K562 (cell line): ENCODE measurements at regions not wholly inside any gene's neighbourhood (a gene's known extent, or its start where the extent isn't known, plus 50 kb on each side); places are given as distances from the start of the nearest gene placed in this dataset.

ENCODE experiments used
- ARID1B ChIP-seq: fragments of 450-650 bp; IDR thresholded peaks from 2 replicates; pipeline ENCODE4 v1.6.1; 2016; ENCODE audit warnings: antibody characterized with exemption, mild to moderate bottlenecking, inconsistent platforms
- ELF2 ChIP-seq: fragments of 250-450 bp; sonication (Bioruptor Pico); IDR thresholded peaks from 2 replicates; pipeline ENCODE4 v1.5.0; 2021; ENCODE audit warnings: mild to moderate bottlenecking
- FOXK1 ChIP-seq: sonication (generic); formaldehyde crosslinking; IDR thresholded peaks from 2 replicates; pipeline ENCODE4 v1.8.0; 2022; ENCODE audit warnings: missing genetic modification reagents, mild to moderate bottlenecking, borderline replicate concordance
- GABPB2 ChIP-seq: fragments of 250-450 bp; sonication (Bioruptor Pico); conservative IDR thresholded peaks from 2 replicates; pipeline ENCODE4 v1.5.1; 2021; ENCODE audit warnings: mild to moderate bottlenecking
- GATAD2B ChIP-seq: fragments of 450-650 bp; IDR thresholded peaks from 2 replicates; pipeline ENCODE4 v1.6.1; 2017; ENCODE audit warnings: mild to moderate bottlenecking, borderline replicate concordance
- HLTF ChIP-seq: fragments of 450-650 bp; IDR thresholded peaks from 2 replicates; pipeline ENCODE4 v1.6.1; 2016
- KLF1 ChIP-seq: fragments of 450-650 bp; IDR thresholded peaks from 2 replicates; pipeline ENCODE4 v1.6.1; 2016; ENCODE audit warnings: missing genetic modification characterization, missing compliant biosample characterization
- KLF16 ChIP-seq: IDR thresholded peaks from 2 replicates; pipeline ENCODE4 v1.6.1; 2016; ENCODE audit warnings: antibody characterized with exemption
- MCM2 ChIP-seq: fragments of 450-650 bp; IDR thresholded peaks from 2 replicates; pipeline ENCODE4 v1.6.1; 2017; ENCODE audit warnings: low read depth, mild to moderate bottlenecking
- YY1 ChIP-seq, 3 experiments: IDR thresholded peaks; 2 replicates each; pipeline ENCODE4 v1.6.1; 2011; ENCODE audit warnings: low read length in 2 of 3, mild to moderate bottlenecking in 2 of 3, moderate library complexity in 2 of 3, borderline replicate concordance in 1 of 3, control low read depth in 1 of 3, low read depth in 1 of 3; ENCODE audit not compliant: insufficient read depth in 3 of 3, insufficient replicate concordance in 2 of 3, control insufficient read depth in 1 of 3, insufficient read length in 1 of 3; ENCODE audit errors: extremely low read depth in 1 of 3
- ZBTB17 ChIP-seq: fragments of 450-650 bp; formaldehyde crosslinking; IDR thresholded peaks from 2 replicates; pipeline ENCODE4 v1.4.0; 2020; ENCODE audit warnings: mild to moderate bottlenecking
- ZBTB26 ChIP-seq: fragments of 450-650 bp; formaldehyde crosslinking; IDR thresholded peaks from 2 replicates; pipeline ENCODE4 v1.4.0; 2022; ENCODE audit warnings: missing genetic modification characterization
- ZBTB43 ChIP-seq: sonication (generic); formaldehyde crosslinking; IDR thresholded peaks from 2 replicates; pipeline ENCODE4 v1.8.0; 2023; ENCODE audit warnings: mild to moderate bottlenecking, missing genetic modification reagents
- ZNF124 ChIP-seq: sonication (generic); formaldehyde crosslinking; IDR thresholded peaks from 2 replicates; pipeline ENCODE4 v1.8.1; 2022; ENCODE audit warnings: missing genetic modification reagents
- ZNF134 ChIP-seq: fragments of 250-450 bp; sonication (Bioruptor Pico); conservative IDR thresholded peaks from 2 replicates; pipeline ENCODE4 v1.4.0; 2020
- ZNF408 ChIP-seq: fragments of 250-450 bp; sonication (Bioruptor Pico); IDR thresholded peaks from 2 replicates; pipeline ENCODE4 v1.4.0; 2020; ENCODE audit warnings: low read depth, mild to moderate bottlenecking, moderate library complexity
- ZNF551 ChIP-seq: fragments of 250-450 bp; sonication (Bioruptor Pico); IDR thresholded peaks from 2 replicates; pipeline ENCODE4 v1.5.0; 2021; ENCODE audit warnings: mild to moderate bottlenecking, moderate library complexity
- ZNF584 ChIP-seq: fragments of 200-800 bp; sonication (Bioruptor generic); IDR thresholded peaks from 2 replicates; pipeline ENCODE4 v1.6.1; 2016; ENCODE audit warnings: low read depth, mild to moderate bottlenecking, missing genetic modification characterization, missing compliant biosample characterization
- ZNF668 ChIP-seq: fragments of 250-450 bp; sonication (Bioruptor Pico); IDR thresholded peaks from 2 replicates; pipeline ENCODE4 v1.8.0; 2022; ENCODE audit warnings: mild to moderate bottlenecking, inconsistent platforms

- TF ChIP-seq ZBTB17 (no peak), YY1 (IDR thresholded peaks at IDR 0.05; ENCODE audit: borderline replicate concordance in 1 of 3, control insufficient read depth in 1 of 3, extremely low read depth in 1 of 3, insufficient read depth in 3 of 3, insufficient read length in 1 of 3, insufficient replicate concordance in 2 of 3, low read depth in 1 of 3, low read length in 2 of 3) (peak in 1 of 3 experiments; percentile 80), GABPB2 (CRISPR knock-in tag) (no peak), ZNF408 (CRISPR knock-in tag) (no peak), KLF16 (no peak), MCM2 (no peak), ARID1B (peak; percentile 61), ZNF134 (CRISPR knock-in tag) (no peak), GATAD2B (no peak), ZBTB43 (no peak), FOXK1 (CRISPR knock-in tag) (no peak), HLTF (no peak), ZNF668 (CRISPR knock-in tag) (no peak), ZNF584 (no peak), KLF1 (no peak), ZBTB26 (no peak), ELF2 (CRISPR knock-in tag) (no peak), ZNF551 (CRISPR knock-in tag) (no peak), ZNF124 (CRISPR knock-in tag) (no peak)
- TF ChIP-seq, all 486 proteins: peak for 16
These were observed 69.7 kb downstream of the ARF6 start (continued) for GRCh38 chr14:49962621-49963020.
